ENCODE measurements at regions not wholly inside any gene's neighbourhood (a gene's known extent, or its start where the extent isn't known, plus 50 kb on each side); places are given as distances from the start of the nearest gene placed in this dataset.

GRCh38 chr3:182366746-182367145, 426.6 kb upstream of the ATP11B start:
- Mint-ChIP-seq H3K4me1 (no peaks in the 10 kb centered on the region), H3K27ac (no peak overlapping the region), H3K36me3 (no peaks in the 10 kb centered on the region), H3K9me3 (peaks cover 2% of the 10 kb centered on the region), H3K4me3 (no peak overlapping the region), H3K27me3 (peaks cover 12% of the 10 kb centered on the region)
- no peak for DNase-seq

DNA sequence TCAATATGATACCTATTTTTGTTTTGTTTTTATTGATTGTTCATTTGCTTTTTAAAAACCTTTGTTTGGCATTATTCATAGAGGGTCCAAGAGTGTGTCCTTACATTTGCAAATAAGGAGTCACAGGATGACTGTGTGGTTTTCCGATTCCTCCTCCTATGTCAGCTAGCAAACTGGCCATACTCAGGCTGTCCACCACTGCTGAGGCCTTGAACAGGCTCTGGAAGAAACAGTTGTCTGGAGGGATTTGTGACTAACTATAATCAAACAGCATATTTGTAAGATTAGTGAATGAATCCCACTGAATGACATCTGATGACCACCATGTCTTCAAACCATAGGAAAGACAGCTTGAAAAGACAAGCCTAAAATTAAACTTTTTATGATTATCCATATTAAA, 423.4 kb upstream of the ATP11B start:
- H3K9me3 Mint-ChIP-seq, result no peaks in the 10 kb centered on the region
- no peaks in the 10 kb centered on the region for H3K4me1 Mint-ChIP-seq
- no peak overlapping the region for H3K4me3 Mint-ChIP-seq
- DNase-seq, result no peak
- H3K27me3 Mint-ChIP-seq, result peaks cover 9% of the 10 kb centered on the region
- H3K36me3 Mint-ChIP-seq, result no peaks in the 10 kb centered on the region
- H3K27ac Mint-ChIP-seq, result no peak overlapping the region

- H3K27me3 Mint-ChIP-seq, result peaks cover 9% of the 10 kb centered on the region
- H3K4me3 Mint-ChIP-seq, result no peak overlapping the region
- no peak overlapping the region for H3K27ac Mint-ChIP-seq
- no peak for DNase-seq
- no peaks in the 10 kb centered on the region for H3K4me1 Mint-ChIP-seq
- no peaks in the 10 kb centered on the region for H3K9me3 Mint-ChIP-seq
- no peaks in the 10 kb centered on the region for H3K36me3 Mint-ChIP-seq
Measured at GRCh38 chr3:182370949-182371348, 422.4 kb upstream of the ATP11B start.

- Mint-ChIP-seq H3K4me1 (no peaks in the 10 kb centered on the region), H3K9me3 (no peaks in the 10 kb centered on the region), H3K4me3 (no peak overlapping the region), H3K36me3 (no peaks in the 10 kb centered on the region), H3K27ac (no peak overlapping the region), H3K27me3 (peaks cover 6% of the 10 kb centered on the region)
- no peak for DNase-seq
Measured at GRCh38 chr3:182375916-182376315, 417.4 kb upstream of the ATP11B start.

GRCh38 chr3:182382112-182382857, 411.0 kb upstream of the ATP11B start:
- no peak for DNase-seq
- no peaks in the 10 kb centered on the region for H3K4me1 Mint-ChIP-seq
- H3K4me3 Mint-ChIP-seq, result no peak overlapping the region
- H3K36me3 Mint-ChIP-seq, result no peaks in the 10 kb centered on the region
- H3K27me3 Mint-ChIP-seq, result no peaks in the 10 kb centered on the region
- H3K27ac Mint-ChIP-seq, result no peak overlapping the region
- H3K9me3 Mint-ChIP-seq, result no peaks in the 10 kb centered on the region

GRCh38 chr3:182384221-182384620, 409.1 kb upstream of the ATP11B start:
- Mint-ChIP-seq H3K4me1 (no peaks in the 10 kb centered on the region), H3K36me3 (no peaks in the 10 kb centered on the region), H3K27me3 (no peaks in the 10 kb centered on the region), H3K27ac (no peak overlapping the region), H3K9me3 (no peaks in the 10 kb centered on the region), H3K4me3 (no peak overlapping the region)
- DNase-seq, result no peak

DNA sequence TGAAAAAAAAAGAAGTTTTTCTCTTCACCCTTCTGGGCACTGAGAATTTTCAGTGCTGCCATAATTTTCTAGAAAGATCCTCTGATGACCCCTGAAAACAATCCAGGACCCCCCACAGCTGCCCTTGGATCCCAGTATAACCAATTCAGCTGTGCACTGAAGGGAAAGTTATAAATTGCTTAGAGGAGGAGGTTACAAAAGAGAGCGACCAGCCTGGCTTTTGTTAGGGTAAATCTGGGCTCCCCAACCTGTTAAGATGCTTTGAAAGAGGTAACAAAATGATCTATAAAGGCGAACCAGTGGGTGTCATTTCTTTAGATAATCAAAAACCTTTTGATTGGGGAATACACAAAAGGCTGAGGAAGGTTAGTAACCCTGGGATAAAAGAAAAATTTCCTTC, 407.9 kb upstream of the ATP11B start:
- Mint-ChIP-seq H3K4me1 (no peaks in the 10 kb centered on the region), H3K36me3 (no peaks in the 10 kb centered on the region), H3K9me3 (no peaks in the 10 kb centered on the region), H3K4me3 (no peak overlapping the region), H3K27ac (no peak overlapping the region), H3K27me3 (no peaks in the 10 kb centered on the region)
- no peak for DNase-seq

- Mint-ChIP-seq H3K4me1 (no peaks in the 10 kb centered on the region), H3K36me3 (no peaks in the 10 kb centered on the region), H3K4me3 (no peak overlapping the region), H3K27me3 (no peaks in the 10 kb centered on the region), H3K27ac (no peak overlapping the region), H3K9me3 (no peaks in the 10 kb centered on the region)
- DNase-seq, result no peak
Measured at GRCh38 chr3:182388506-182388905, 404.8 kb upstream of the ATP11B start.

GRCh38 chr3:182389071-182389815, 404.1 kb upstream of the ATP11B start:
- H3K4me3 Mint-ChIP-seq, result no peak overlapping the region
- no peaks in the 10 kb centered on the region for H3K36me3 Mint-ChIP-seq
- H3K27ac Mint-ChIP-seq, result no peak overlapping the region
- no peaks in the 10 kb centered on the region for H3K9me3 Mint-ChIP-seq
- DNase-seq, result no peak
- H3K27me3 Mint-ChIP-seq, result no peaks in the 10 kb centered on the region
- no peaks in the 10 kb centered on the region for H3K4me1 Mint-ChIP-seq

DNA sequence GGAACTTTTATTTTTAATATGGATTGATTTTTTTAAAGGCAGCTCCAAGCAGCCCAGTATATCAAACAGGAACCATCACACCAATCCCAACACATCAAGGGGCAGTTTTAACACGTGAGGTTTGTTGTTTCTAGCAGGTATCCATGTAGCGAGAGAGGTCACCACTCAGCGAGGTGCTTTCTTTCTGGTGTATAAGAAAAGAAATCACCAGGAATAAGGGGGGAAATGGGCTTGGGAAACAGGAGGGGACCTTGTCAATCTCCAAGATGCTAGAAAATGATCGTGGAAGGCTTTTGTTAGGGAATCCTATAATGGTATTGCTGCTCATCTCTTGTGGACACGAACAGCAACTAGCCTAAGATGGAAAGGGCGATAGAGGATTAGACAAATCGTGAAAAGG, 402.9 kb upstream of the ATP11B start:
- Mint-ChIP-seq H3K4me1 (no peaks in the 10 kb centered on the region), H3K36me3 (no peaks in the 10 kb centered on the region), H3K27me3 (no peaks in the 10 kb centered on the region), H3K9me3 (no peaks in the 10 kb centered on the region), H3K4me3 (no peak overlapping the region), H3K27ac (no peak overlapping the region)
- DNase-seq, result no peak

- no peaks in the 10 kb centered on the region for H3K36me3 Mint-ChIP-seq
- H3K27ac Mint-ChIP-seq, result no peak overlapping the region
- H3K4me1 Mint-ChIP-seq, result no peaks in the 10 kb centered on the region
- H3K9me3 Mint-ChIP-seq, result no peaks in the 10 kb centered on the region
- no peaks in the 10 kb centered on the region for H3K27me3 Mint-ChIP-seq
- no peak overlapping the region for H3K4me3 Mint-ChIP-seq
- no peak for DNase-seq
Measured at GRCh38 chr3:182392182-182392937, 400.9 kb upstream of the ATP11B start.

DNA sequence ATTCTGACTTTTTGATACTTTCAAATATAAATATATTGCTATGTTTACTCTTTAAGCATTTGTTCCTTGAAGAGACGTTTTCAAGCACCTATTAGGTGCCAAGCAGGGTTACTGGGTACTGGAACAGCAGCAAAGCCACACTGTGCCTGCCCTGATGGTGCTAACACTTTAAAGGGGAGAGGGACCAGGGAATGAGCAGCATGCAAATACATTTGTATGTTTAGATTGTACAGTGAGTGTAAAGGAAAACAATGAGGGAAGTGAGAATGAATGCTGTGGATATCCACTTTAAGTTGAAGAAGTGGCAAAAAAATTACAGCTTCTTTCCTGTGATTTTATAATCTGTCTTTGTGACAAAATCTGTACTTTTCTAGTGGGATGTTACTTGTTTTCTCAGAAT, 400.2 kb upstream of the ATP11B start:
- no peak for DNase-seq
- Mint-ChIP-seq H3K27me3 (no peaks in the 10 kb centered on the region), H3K4me3 (no peak overlapping the region), H3K27ac (no peak overlapping the region), H3K4me1 (no peaks in the 10 kb centered on the region), H3K36me3 (no peaks in the 10 kb centered on the region), H3K9me3 (no peaks in the 10 kb centered on the region)

DNA sequence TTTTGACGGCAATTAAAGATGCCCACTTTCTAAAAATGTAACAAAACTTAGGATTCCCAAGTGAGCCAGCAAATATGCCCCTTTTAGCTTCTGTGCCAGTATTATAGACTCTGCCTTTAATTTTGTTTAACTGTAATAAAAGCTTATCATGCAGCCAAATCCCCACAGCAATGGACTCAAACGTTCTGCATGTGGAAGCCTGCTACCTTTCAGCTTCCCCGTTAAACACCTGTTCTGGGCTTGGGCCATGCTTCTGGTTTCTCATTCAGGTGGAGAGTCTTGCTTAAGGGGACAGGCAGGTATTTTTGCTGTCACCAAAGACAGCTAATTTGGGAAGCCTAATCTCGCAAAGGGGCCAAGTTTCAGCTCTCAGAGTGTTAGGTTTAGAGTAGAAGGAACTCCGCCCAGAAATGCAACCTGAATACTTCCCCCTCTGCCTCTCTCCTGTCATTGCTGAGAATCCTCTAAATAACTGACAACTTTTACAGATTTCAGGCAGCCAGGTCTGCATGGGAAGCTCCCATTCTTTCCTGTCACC, 399.4 kb upstream of the ATP11B start:
- no peak overlapping the region for H3K27ac Mint-ChIP-seq
- H3K27me3 Mint-ChIP-seq, result no peaks in the 10 kb centered on the region
- no peak overlapping the region for H3K4me3 Mint-ChIP-seq
- DNase-seq, result no peak
- H3K4me1 Mint-ChIP-seq, result no peaks in the 10 kb centered on the region
- no peaks in the 10 kb centered on the region for H3K9me3 Mint-ChIP-seq
- no peaks in the 10 kb centered on the region for H3K36me3 Mint-ChIP-seq

DNA sequence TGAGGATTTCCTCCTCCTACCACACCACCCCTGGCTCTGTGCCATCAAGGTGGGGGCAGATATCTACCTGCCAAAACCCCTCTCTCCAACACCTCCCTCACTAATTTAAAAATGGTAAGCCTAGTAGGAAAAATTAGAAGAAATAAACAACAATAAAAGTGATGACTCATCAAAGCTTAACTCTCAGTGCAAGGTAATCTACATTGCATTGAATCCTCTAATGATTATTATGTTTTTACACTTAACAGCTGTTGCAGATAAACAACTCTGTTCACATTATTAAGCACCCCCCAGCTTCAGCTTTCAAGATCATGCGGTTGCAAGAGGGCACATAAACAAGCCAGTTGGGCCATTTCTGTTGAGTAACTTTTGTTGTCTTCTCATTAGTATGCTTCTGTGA, 396.1 kb upstream of the ATP11B start:
- Mint-ChIP-seq H3K9me3 (no peaks in the 10 kb centered on the region), H3K36me3 (no peaks in the 10 kb centered on the region), H3K4me1 (no peaks in the 10 kb centered on the region), H3K27me3 (peaks cover 4% of the 10 kb centered on the region), H3K27ac (no peak overlapping the region), H3K4me3 (no peak overlapping the region)
- no peak for DNase-seq

DNA sequence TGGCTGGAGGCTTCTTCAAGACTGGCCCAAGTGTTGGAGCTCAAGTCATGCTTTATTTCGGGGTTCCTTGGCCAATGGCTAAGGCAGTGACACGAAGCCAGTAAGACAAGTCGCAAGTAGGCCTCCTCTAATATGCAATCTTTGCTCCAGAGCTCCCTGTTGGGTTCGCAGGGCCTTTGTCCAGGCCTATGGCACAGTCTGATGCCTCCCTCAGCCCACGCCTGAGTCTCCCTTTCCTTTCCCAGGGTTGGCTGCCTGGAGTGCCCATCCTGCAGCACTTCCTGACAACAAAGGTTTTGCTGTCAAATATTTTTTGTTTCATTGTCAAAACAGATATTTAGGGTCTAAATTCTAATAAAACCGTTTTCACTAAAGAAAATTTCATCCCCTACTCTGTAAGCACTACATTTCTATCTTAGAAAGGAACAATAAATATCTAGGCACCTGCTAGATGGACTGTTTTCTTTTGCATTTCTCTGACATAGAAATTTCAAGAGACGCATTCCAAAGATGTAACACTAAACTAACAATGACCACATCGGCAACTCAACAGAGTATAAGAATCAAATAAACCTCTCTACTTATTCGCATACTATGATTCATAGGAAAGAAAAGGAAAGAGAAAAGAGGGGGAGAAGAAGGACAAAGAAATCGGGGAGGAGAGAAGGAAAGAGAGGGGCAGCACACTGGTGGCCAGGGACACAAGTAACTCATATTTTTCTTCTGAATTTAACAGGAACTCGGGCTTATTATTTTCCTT, 393.1 kb upstream of the ATP11B start:
- Mint-ChIP-seq H3K9me3 (no peaks in the 10 kb centered on the region), H3K36me3 (no peaks in the 10 kb centered on the region), H3K4me1 (no peaks in the 10 kb centered on the region), H3K4me3 (no peak overlapping the region), H3K27ac (no peak overlapping the region), H3K27me3 (peaks cover 4% of the 10 kb centered on the region)
- no peak for DNase-seq

Data from activated naive CD8-positive, alpha-beta T cell treated with anti-CD3 and anti-CD28 coated beads for 36 hours (primary cell).